C4-2B (cell line): ENCODE measurements at regions not wholly inside any gene's neighbourhood (a gene's known extent, or its start where the extent isn't known, plus 50 kb on each side); places are given as distances from the start of the nearest gene placed in this dataset.

Experiments used
- H3K27ac ChIP-seq: fragments of 450-650 bp; 2 replicates; pipeline ENCODE4 v1.5.1; 2017
- ZFX ChIP-seq: fragments of 450-650 bp; IDR thresholded peaks from 2 replicates; pipeline ENCODE4 v1.6.1; 2017
- TF ChIP-seq, protein P1 (sequence below): fragments of 450-650 bp; conservative IDR thresholded peaks from 2 replicates; pipeline ENCODE4 v1.5.1; 2017; ENCODE audit warnings: mild to moderate bottlenecking

DNA sequence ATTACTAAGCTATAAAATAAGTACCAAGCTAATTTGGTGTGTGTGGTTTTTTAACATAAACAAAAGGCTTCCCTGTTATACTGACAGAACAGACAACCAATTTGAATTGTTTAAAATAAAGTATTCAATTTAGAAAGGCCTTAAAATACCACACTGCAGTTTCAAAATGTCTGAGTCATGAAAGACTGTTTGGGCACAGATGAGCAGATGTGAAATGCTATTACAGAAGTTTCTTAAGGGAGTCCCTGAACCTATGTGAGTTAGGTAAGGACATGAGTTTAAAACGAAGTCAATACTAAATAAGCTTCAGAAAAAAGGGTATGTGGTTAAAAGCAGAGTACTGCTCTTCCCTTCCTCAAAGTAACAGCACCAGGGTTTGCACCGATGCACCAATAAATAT, 69.7 kb upstream of the SETMAR start:
- TF ChIP-seq, protein P1, sequence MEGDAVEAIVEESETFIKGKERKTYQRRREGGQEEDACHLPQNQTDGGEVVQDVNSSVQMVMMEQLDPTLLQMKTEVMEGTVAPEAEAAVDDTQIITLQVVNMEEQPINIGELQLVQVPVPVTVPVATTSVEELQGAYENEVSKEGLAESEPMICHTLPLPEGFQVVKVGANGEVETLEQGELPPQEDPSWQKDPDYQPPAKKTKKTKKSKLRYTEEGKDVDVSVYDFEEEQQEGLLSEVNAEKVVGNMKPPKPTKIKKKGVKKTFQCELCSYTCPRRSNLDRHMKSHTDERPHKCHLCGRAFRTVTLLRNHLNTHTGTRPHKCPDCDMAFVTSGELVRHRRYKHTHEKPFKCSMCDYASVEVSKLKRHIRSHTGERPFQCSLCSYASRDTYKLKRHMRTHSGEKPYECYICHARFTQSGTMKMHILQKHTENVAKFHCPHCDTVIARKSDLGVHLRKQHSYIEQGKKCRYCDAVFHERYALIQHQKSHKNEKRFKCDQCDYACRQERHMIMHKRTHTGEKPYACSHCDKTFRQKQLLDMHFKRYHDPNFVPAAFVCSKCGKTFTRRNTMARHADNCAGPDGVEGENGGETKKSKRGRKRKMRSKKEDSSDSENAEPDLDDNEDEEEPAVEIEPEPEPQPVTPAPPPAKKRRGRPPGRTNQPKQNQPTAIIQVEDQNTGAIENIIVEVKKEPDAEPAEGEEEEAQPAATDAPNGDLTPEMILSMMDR: no peak
- TF ChIP-seq ZFX: no peak
- H3K27ac ChIP-seq: no peak overlapping the region

DNA sequence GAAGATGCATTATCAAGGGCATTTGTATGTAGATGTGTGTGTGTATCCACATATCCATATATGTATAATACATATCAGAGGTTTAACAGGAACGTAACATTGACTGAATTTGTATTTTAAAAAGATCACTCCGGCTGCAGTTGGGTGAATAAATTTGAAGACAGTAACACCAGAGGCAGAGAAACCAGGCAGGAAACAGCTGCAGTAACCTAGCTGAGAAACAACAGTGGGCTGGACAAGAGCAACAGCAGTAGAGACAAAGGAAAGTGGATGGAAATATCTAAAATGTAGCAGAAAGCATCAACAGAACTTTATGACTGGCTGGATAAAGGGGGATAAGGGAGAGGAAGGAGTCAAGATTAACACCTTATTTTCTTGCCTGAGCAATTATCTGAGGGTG, 68.3 kb upstream of the SETMAR start:
- H3K27ac ChIP-seq: no peak overlapping the region
- no peak for TF ChIP-seq ZFX
- TF ChIP-seq, protein P1: no peak

DNA sequence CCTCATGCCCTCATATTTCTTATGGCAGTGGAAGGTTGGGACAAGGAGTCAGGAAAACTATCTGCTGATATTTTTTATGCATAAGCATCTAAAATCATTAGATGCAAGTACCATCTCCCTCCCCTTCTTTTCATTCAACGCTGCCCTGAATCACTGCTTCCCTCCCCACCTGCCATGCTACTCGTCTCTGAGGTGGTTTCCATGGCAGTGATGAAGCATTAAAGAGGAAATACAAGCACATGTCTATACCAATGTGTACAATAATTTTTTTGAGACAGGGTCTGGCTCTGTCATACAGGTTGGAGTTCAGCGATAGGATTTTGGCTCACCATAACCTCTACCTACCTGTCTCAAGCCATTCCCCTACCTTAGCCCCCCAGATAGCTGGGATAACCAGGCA, 67.5 kb upstream of the SETMAR start:
- no peak for TF ChIP-seq ZFX
- TF ChIP-seq, protein P1: no peak
- H3K27ac ChIP-seq: no peak overlapping the region

DNA sequence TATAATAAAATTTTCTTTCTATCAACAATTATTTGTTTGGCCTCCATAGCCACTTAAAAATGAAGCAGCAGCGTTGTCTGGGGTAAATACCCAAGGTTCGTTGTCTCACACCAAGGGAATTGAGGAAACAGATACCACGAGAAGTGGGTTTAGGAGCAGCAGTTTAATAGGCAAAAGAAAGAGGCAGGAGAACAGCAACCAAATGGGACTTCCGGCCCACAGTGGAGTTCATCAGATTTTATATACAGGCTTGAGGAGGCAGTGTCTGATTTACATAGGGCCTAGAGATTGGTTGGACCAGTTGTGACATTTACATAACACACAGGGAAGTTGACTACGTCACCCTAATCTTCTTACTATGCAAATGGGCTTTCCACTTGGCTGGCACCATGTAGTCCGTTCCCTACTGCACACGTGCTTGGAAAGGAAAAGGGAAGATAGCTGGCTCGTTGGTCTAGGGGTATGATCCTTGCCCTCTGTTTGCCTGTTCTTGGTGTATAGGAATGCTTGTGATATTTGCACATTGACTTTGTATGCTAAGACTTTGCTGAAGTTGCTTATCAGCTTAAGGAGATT, 61.5 kb upstream of the SETMAR start:
- no peak for TF ChIP-seq ZFX
- TF ChIP-seq, protein P1: no peak
- H3K27ac ChIP-seq: no peak overlapping the region

DNA sequence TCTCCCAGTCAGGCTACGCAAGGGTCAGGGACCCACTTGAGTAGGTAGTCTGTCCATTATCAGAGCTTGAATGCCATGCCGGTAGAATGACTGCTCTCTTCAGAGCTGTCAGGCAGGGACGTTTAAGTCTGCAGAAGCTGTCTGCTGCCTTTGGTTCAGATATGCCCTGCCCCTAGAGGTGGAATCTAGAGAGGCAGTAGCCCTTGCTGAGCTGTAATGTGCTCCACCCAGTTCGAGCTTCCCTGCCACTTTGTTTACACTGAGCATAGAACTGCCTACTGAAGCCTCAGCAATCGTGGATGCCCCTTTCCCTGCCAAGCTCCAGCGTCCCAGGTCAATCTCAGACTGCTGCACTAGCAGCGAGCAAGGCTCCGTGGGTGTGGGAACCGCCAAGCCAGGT, 57.5 kb upstream of the SETMAR start:
- no peak overlapping the region for H3K27ac ChIP-seq
- no peak for TF ChIP-seq ZFX
- TF ChIP-seq, protein P1: peak; percentile 15; the same call in 1 of the 2 replicates

DNA sequence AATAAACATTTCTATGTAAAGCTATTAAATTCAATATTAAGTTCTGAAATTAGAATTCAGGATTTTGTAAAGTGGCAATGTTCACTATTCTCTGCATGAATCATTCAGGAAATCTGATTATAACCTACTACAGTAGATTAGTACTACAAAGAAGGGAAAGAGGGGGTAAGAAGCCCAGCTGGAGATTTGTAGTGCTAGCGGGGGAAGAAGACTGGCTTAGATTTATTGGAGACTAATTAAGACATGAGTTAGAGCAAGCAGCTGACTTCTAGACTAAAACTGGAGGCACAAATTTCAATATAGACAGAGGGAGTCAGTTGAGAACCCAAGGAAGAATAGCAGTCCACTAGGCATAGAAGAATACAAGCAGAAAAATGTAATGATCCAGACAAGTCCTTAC, 55.8 kb upstream of the SETMAR start:
- TF ChIP-seq ZFX: no peak
- TF ChIP-seq, protein P1: no peak
- H3K27ac ChIP-seq: no peak overlapping the region

DNA sequence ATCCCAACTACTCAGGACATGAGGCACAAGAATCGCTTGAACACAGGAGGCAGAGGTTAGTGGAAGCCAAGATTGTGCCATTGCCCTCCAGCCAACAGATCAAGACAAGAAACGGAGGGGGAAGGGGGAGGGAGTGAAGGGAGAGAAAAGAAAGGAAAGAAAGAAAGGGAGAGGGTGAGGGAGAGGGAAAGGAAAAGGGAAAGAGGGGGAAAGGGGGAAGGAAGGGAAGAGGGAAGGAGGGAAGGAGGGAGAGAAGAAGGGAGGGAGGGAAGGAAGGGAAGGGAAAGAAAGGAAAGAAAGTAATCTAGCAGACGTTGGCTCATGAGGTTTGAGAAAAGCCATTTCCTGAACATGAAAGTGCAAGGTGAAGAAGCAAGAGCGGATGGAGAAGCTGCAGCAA, 53.1 kb upstream of the SETMAR start:
- H3K27ac ChIP-seq: no peak overlapping the region
- TF ChIP-seq, protein P1: no peak
- no peak for TF ChIP-seq ZFX
